Heart right ventricle (tissue), 16 donors: ENCODE measurements at regions not wholly inside any gene's neighbourhood (a gene's known extent, or its start where the extent isn't known, plus 50 kb on each side); places are given as distances from the start of the nearest gene placed in this dataset.
A peak's percentile ranks its signal among the peaks of the same experiment; 100 is the strongest.

Source experiments
- ATAC-seq, 8 donors: fragments of 200-7000 bp; cut with Tn5 transposase; one replicate each; pipeline ENCODE4 v1.9.1; 2020; ENCODE audit warnings: mild to moderate bottlenecking in 8 of 8, moderate library complexity in 8 of 8, moderate number of reproducible peaks in 1 of 8
- DNase-seq, 2 donors: peaks; one replicate each; pipeline ENCODE4 v3.0.0-alpha.2; 2020
- H3K27ac ChIP-seq, 10 donors: fragments of 200-600 bp; sonication (generic) in 2 of 10; one replicate each; pipeline versions ENCODE4 v1.5.0 to v1.8.0; 2020 to 2022; ENCODE audit warnings: mild to moderate bottlenecking in 3 of 10
- H3K27me3 ChIP-seq, 7 donors: fragments of 200-600 bp; one replicate each; pipeline ENCODE4 v1.8.0; 2021 to 2022; ENCODE audit warnings: mild to moderate bottlenecking in 2 of 7
- H3K36me3 ChIP-seq, 9 donors: fragments of 200-600 bp; sonication (generic) in 1 of 9; one replicate each; pipeline versions ENCODE4 v1.5.0 to v1.8.0; 2020 to 2022; ENCODE audit warnings: mild to moderate bottlenecking in 2 of 9
- H3K4me1 ChIP-seq, 9 donors: fragments of 200-600 bp; sonication (generic) in 1 of 9; one replicate each; pipeline versions ENCODE4 v1.5.0 to v1.8.0; 2020 to 2022; ENCODE audit warnings: mild to moderate bottlenecking in 4 of 9
- H3K4me3 ChIP-seq, 10 donors: fragments of 200-600 bp; sonication (generic) in 2 of 10; one replicate each; pipeline versions ENCODE4 v1.5.0 to v1.8.0; 2020 to 2022; ENCODE audit warnings: mild to moderate bottlenecking in 7 of 10, moderate library complexity in 2 of 10
- H3K9me3 ChIP-seq, 11 donors: fragments of 200-600 bp in 10 of 11; sonication (generic) in 2 of 11; one replicate each; pipeline versions ENCODE4 v1.5.0 to v1.8.0; 2013 to 2022; ENCODE audit warnings: mild to moderate bottlenecking in 2 of 11, control low read depth in 1 of 11, moderate library complexity in 1 of 11
- WGBS, 2 donors: extraction: QIAGEN DNeasy Blood & Tissue Kit; methylation state at CpG; one replicate each; pipeline ENCODE4 v1.1.7; 2013; ENCODE audit warnings: inconsistent platforms in 1 of 2; 5-methylcytosine and 5-hydroxymethylcytosine counted together
- intact Hi-C, 10 donors: fragments of 100-400 bp; cut with DNase I; formaldehyde crosslinking; loops; one replicate each; pipeline versions ENCODE4 v1.11.1 to v1.14.2; 2022
- TF ChIP-seq, protein P1 (sequence below), 9 donors: fragments of 200-600 bp; sonication (generic) in 2 of 9; IDR thresholded peaks; one replicate each; pipeline versions ENCODE4 v1.5.0 to v1.8.0; 2021 to 2022; ENCODE audit warnings: antibody characterized with exemption in 9 of 9, mild to moderate bottlenecking in 5 of 9, moderate library complexity in 1 of 9
- donor health status: Arrhythmogenic right ventricular cardiomyopathy.
- donor health status: ischemic (EF 13 %, LVEDD 7.1; RV severe dilation, severe dysfunction).
- donor health status: healthy with polysubstance abuse.
- donor health status: DM: no; HTN: yes; CAD: no.
- donor health status: DM: no; HTN: no; CAD: no.
- donor health status: ischemic (EF 25% LVEDD 6.9; RV normal size, moderate dysfunction).
- donor health status: ischemic (EF 25% LVEDD 5.7; RV mildly dilated, moderate dysfunction).
- donor health status: healthy.
- donor health status: DM: yes; HTN: yes; CAD: no.
- donor health status: Ischemic cardiomyopathy.
- donor health status: ischemic (EF 35%, LVEDD 5.7; RV mildly dilated, moderate dysfunction).
- donor health status: nonischemic (EF 11% LVEDD 7.7; RV severe dilation, severe dysfunction).
- donor health status: DM: yes; HTN: yes; CAD: no.
- donor health status: PGD.
- donor health status: ischemic (EF 29% LVEDD 5.4; RV normal size, mild dysfunction).
- donor health status: nonischemic (EF 23%, LVEDD 6.1; RV moderate dilation, normal function).

DNA sequence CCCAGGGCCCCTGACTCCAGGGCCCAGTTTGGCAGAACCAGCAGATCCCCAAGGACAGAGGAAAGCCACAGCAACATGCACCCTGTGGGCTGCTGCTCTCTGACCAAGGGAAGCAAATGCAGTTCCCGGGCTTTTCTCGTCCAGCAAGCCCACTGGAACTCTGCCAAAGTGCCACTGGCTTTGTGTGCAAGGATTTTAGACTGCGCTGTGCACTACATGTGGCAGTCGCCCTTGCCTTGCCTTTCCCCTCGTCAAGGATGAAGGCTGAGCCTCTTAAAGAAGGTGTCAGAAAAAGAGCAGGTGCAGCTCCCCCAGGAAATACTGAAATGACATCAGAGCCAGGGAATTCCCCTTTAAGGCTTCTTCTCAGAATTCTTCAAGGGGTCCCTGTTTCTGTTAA lies 199.2 kb downstream of the TFCP2L1 start:
- intact Hi-C loops, result loop anchor here in 1 of 10 donors (10.0 kb wide), 1 partner anchor 741 kb away; the partner anchor contains the start of gene INHBB
- no peak for ATAC-seq
- TF ChIP-seq, protein P1, sequence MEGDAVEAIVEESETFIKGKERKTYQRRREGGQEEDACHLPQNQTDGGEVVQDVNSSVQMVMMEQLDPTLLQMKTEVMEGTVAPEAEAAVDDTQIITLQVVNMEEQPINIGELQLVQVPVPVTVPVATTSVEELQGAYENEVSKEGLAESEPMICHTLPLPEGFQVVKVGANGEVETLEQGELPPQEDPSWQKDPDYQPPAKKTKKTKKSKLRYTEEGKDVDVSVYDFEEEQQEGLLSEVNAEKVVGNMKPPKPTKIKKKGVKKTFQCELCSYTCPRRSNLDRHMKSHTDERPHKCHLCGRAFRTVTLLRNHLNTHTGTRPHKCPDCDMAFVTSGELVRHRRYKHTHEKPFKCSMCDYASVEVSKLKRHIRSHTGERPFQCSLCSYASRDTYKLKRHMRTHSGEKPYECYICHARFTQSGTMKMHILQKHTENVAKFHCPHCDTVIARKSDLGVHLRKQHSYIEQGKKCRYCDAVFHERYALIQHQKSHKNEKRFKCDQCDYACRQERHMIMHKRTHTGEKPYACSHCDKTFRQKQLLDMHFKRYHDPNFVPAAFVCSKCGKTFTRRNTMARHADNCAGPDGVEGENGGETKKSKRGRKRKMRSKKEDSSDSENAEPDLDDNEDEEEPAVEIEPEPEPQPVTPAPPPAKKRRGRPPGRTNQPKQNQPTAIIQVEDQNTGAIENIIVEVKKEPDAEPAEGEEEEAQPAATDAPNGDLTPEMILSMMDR (IDR thresholded peaks at IDR 0.05), result no peak

DNA sequence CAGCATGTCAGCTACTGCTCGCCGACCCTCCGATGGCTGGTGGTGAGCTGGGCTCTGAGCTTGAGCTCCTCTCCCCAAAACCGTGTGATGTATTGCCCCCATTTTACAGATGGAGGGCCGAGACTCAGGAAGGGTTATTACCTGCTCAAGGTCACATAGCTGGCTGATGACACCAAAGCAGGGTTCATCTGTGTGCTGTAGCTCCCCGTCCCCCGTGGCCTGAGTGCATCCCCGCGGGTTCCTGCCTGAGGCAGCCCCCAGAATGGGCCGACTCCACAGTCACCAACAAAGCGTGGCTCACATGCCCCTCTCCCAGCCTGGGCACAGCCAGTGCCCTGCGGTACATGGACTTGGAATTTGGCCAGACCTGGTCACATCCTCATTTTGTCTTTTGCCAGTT lies 198.6 kb downstream of the TFCP2L1 start:
- ATAC-seq (no peak), DNase-seq (no peak)
- Histone ChIP-seq H3K4me3 (no peak overlapping the region), H3K27me3 (peaks cover 0 to 36% (median 16%) of the 10 kb centered on the region in 7 donors), H3K36me3 (no peaks in the 10 kb centered on the region), H3K4me1 (peaks cover 0 to 12% (median 4%) of the 10 kb centered on the region in 9 donors), H3K27ac (no peak overlapping the region), H3K9me3 (no peaks in the 10 kb centered on the region)
- 84 to 92% methylated on average over 12 of the region's 12 CpGs for WGBS, 2 donors
- intact Hi-C loops, result loop anchor here in 1 of 10 donors (10.0 kb wide), 1 partner anchor 742 kb away; the partner anchor contains the start of gene INHBB
- TF ChIP-seq, protein P1 (IDR thresholded peaks at IDR 0.05), result no peak

More for the DNA sequence above, 199.2 kb downstream of the TFCP2L1 start:
- no peak for DNase-seq
- Histone ChIP-seq H3K36me3 (no peaks in the 10 kb centered on the region), H3K4me3 (no peak overlapping the region), H3K27ac (no peak overlapping the region), H3K4me1 (peaks cover 0 to 12% (median 4%) of the 10 kb centered on the region in 9 donors), H3K27me3 (peaks cover 0 to 43% (median 20%) of the 10 kb centered on the region in 7 donors), H3K9me3 (no peaks in the 10 kb centered on the region)
- 41 to 50% methylated on average over 5 of the region's 5 CpGs for WGBS, 2 donors

DNA sequence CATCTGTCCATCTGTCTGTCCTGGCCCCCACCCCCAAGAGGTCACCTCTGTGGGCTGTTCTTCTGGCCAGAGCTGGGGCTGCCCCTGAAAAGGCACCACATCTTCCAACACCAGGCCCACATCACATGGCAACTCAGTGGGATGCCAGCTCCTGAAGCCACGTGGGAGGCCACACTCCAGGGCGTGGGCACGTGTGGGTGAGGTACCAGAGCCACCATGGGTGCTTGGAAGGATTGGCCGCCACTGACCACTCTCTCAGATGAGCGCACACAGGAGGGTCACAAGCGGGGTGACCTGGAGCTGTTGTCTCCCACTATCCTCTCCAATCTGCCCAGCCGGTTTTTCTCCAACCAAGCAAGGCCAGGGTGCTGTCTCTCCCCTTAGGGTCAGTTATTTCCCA lies 197.9 kb downstream of the TFCP2L1 start:
- intact Hi-C loops, result loop anchor here in 1 of 10 donors (10.0 kb wide), 1 partner anchor 742 kb away; the partner anchor contains the start of gene INHBB
- no peak overlapping the region for H3K27ac ChIP-seq
- H3K9me3 ChIP-seq, result no peaks in the 10 kb centered on the region
- H3K36me3 ChIP-seq, result no peaks in the 10 kb centered on the region
- TF ChIP-seq, protein P1 (IDR thresholded peaks at IDR 0.05), result no peak
- 91 to 95% methylated on average over 7 of the region's 7 CpGs for WGBS, 2 donors
- peaks cover 0 to 12% (median 4%) of the 10 kb centered on the region in 9 donors for H3K4me1 ChIP-seq
- ATAC-seq (no peak), DNase-seq (no peak)
- H3K27me3 ChIP-seq, result peaks cover 0 to 32% (median 16%) of the 10 kb centered on the region in 7 donors
- no peak overlapping the region for H3K4me3 ChIP-seq

DNA sequence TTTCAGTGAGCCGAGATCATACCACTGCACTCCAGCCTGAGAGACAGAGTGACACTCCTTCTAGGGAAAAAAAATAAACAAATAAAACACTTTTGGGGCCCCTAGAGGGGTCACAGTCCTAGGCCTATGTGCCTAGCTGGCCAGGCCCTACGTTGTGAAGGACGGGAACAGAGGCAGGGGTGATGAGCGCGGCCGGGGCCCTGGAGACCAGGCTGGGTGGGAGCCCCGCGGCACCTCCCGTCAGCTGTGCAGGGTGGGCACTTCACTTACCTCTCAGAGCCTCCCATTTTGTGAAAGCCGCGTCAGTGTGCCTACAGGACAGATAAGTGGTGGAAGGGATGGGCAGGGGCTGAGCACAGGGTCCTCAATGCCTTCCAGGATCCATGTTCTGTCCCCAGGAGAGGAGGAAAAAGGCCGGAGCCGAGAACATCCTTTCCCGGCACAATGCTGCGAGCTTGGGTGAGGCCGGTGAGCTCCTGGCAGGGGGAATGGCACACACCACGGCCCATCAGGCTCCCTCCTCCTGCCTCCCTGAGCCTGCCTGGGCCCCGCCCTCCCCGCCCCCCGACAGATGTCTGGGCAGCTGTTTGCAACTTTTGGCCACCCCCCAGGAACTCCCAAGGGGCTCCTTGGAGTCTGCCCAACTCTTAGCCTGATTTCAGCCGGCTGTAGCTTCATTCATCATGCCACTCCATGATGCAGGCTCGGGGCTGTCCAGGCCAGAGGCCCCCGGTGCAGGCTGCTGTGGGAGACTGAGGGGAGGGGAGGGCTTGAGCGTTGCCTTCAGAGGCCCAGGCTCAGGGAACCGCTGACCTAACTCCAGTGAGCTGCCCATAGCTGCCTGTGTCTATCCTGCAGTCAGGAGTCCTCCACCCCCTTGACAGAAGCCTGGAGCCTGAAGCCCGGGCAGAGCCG lies 196.5 kb downstream of the TFCP2L1 start:
- TF ChIP-seq, protein P1 (IDR thresholded peaks at IDR 0.05), result no peak
- intact Hi-C loops, result loop anchor here in 1 of 10 donors (10.0 kb wide), 1 partner anchor 744 kb away; the partner anchor contains the start of gene INHBB

More for the DNA sequence above, 196.5 kb downstream of the TFCP2L1 start:
- no peaks in the 10 kb centered on the region for H3K9me3 ChIP-seq
- peaks cover 0 to 19% (median 11%) of the 10 kb centered on the region in 7 donors for H3K27me3 ChIP-seq
- no peaks in the 10 kb centered on the region for H3K36me3 ChIP-seq
- H3K4me1 ChIP-seq, result peaks cover 0 to 12% (median 4%) of the 10 kb centered on the region in 9 donors
- no peak overlapping the region for H3K4me3 ChIP-seq
- ATAC-seq (peak; percentile 44 to 73 (median 60)), DNase-seq (peak; percentile 36 to 62)
- no peak overlapping the region for H3K27ac ChIP-seq
- 61 to 66% methylated on average over 27 of the region's 27 CpGs for WGBS, 2 donors
